22Rv1 (cell line): ENCODE measurements at regions not wholly inside any gene's neighbourhood (a gene's known extent, or its start where the extent isn't known, plus 50 kb on each side); places are given as distances from the start of the nearest gene placed in this dataset.

Experiments
- CTCF ChIP-seq: fragments of 450-650 bp; IDR thresholded peaks from 2 replicates; pipeline ENCODE4 v1.5.1; 2017; ENCODE audit warnings: mild to moderate bottlenecking
- ZFX ChIP-seq: fragments of 450-650 bp; IDR thresholded peaks from 2 replicates; pipeline ENCODE4 v1.6.1; 2017; ENCODE audit warnings: antibody characterized with exemption, borderline replicate concordance

GRCh38 chr17:71192039-71192555 lies 928.7 kb upstream of the SOX9 start:
- TF ChIP-seq CTCF (no peak), ZFX (no peak)
